ENCODE measurements at regions not wholly inside any gene's neighbourhood (a gene's known extent, or its start where the extent isn't known, plus 50 kb on each side); places are given as distances from the start of the nearest gene placed in this dataset.

GRCh38 chr13:54133746-54134145, 1105.1 kb downstream of the OLFM4 start:
- Histone ChIP-seq H3K4me3 (no peak overlapping the region), H3K9me3 (no peaks in the 10 kb centered on the region), H3K27ac (no peak overlapping the region), H3K27me3 (no peaks in the 10 kb centered on the region), H3K36me3 (replicated peaks in 1 of 2; ENCODE audit: insufficient read depth in 1 of 2, low read depth in 2 of 2) (no peaks in the 10 kb centered on the region), H3K4me1 (no peaks in the 10 kb centered on the region)
- WGBS, 2 donors = 66 to 71% methylated on average over 6 of the region's 6 CpGs
- intact Hi-C loops (cut with DNase I) = no loop called here
- ATAC-seq (no peak), DNase-seq (no peak)
- TF ChIP-seq POLR2A (IDR thresholded peaks at IDR 0.05) (no peak), CTCF (IDR thresholded peaks at IDR 0.05) (no peak)

- H3K9me3 ChIP-seq = no peaks in the 10 kb centered on the region
- intact Hi-C loops (cut with DNase I) = no loop called here
- no peak overlapping the region for H3K4me3 ChIP-seq
- H3K4me1 ChIP-seq = no peaks in the 10 kb centered on the region
- TF ChIP-seq POLR2A (IDR thresholded peaks at IDR 0.05) (no peak), CTCF (IDR thresholded peaks at IDR 0.05) (no peak)
- 70% methylated on average over 3 of the region's 3 CpGs for WGBS, 2 donors
- no peaks in the 10 kb centered on the region for H3K27me3 ChIP-seq
- H3K36me3 ChIP-seq (replicated peaks in 1 of 2; ENCODE audit: insufficient read depth in 1 of 2, low read depth in 2 of 2) = no peaks in the 10 kb centered on the region
- H3K27ac ChIP-seq = no peak overlapping the region
- no peak for DNase-seq
- no peak for ATAC-seq
Measured at GRCh38 chr13:54144828-54145227, 1116.2 kb downstream of the OLFM4 start.

DNA sequence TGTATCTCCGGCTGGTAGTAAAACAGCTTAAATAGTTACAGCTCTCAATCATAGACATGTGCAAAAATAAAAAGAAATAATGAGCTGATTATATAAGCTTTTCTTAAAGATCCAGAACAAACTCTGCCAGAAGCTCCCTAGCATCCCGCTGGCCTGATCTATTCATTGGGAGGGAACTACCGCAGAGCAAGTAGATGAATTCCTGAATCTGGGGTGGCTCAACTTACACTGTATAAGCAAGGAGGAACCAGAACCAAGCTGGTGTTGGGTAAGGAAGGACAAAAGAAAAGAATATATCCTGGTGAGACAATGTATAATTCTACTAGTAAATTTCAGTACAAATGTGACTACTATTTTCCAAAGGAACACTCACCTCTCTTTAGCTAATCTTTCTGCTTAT, 1122.2 kb downstream of the OLFM4 start:
- intact Hi-C loops (cut with DNase I) = no loop called here
- TF ChIP-seq CTCF (IDR thresholded peaks at IDR 0.05) = no peak
- ATAC-seq = no peak
- H3K27me3 ChIP-seq = no peaks in the 10 kb centered on the region
- no peaks in the 10 kb centered on the region for H3K9me3 ChIP-seq
- DNase-seq = no peak
- H3K36me3 ChIP-seq (replicated peaks in 1 of 2; ENCODE audit: insufficient read depth in 1 of 2, low read depth in 2 of 2) = no peaks in the 10 kb centered on the region
- H3K27ac ChIP-seq = no peak overlapping the region
- no peaks in the 10 kb centered on the region for H3K4me1 ChIP-seq
- 90 to 93% methylated on average over 3 of the region's 3 CpGs for WGBS, 2 donors
- H3K4me3 ChIP-seq = no peak overlapping the region

- Histone ChIP-seq H3K9me3 (no peaks in the 10 kb centered on the region), H3K4me3 (no peak overlapping the region), H3K27me3 (no peaks in the 10 kb centered on the region), H3K27ac (no peak overlapping the region), H3K4me1 (no peaks in the 10 kb centered on the region), H3K36me3 (replicated peaks in 1 of 2; ENCODE audit: insufficient read depth in 1 of 2, low read depth in 2 of 2) (no peaks in the 10 kb centered on the region)
- DNase-seq (no peak), ATAC-seq (no peak)
- intact Hi-C loops (cut with DNase I) = no loop called here
- TF ChIP-seq CTCF (IDR thresholded peaks at IDR 0.05) (no peak), POLR2A (IDR thresholded peaks at IDR 0.05) (no peak)
- WGBS, 2 donors = 77 to 83% methylated on average over 1 of the region's 1 CpG
Measured at GRCh38 chr13:54162069-54162468, 1133.5 kb downstream of the OLFM4 start.

DNA sequence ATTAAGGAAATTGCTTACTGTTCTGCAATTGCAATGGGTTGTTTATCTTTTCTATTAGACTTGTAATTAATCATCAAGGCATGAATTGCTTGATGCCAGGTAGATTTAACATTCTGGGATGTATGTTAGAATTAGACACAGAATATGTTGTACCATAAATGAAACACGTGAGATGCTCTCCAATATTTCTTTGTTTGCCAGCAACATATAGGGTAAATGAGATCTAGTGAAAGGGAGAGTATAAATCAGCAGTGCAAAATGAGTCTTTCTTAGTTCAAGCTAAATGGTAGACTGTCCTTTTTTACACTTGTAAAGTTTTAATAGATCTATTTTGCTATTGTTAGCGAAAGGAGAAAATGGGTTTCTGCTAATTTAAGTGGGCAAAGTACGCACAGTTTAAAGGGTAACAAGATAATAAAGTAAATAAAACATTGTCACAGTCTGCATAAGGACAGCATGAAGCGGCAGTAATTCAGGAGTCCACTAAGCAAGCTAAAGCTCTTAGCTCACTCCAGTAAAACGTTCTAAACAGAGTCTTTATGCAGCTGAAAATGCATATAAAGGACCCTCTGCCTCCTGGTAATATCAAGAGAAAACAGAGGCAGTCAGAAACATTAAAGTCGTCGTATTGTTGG, 1137.1 kb downstream of the OLFM4 start:
- no peak for TF ChIP-seq CTCF (IDR thresholded peaks at IDR 0.05)
- H3K9me3 ChIP-seq = no peaks in the 10 kb centered on the region
- 25 to 30% methylated on average over 7 of the region's 7 CpGs for WGBS, 2 donors

More for the DNA sequence above, 1137.1 kb downstream of the OLFM4 start:
- no peak for ATAC-seq
- DNase-seq = no peak
- Histone ChIP-seq H3K36me3 (replicated peaks in 1 of 2; ENCODE audit: insufficient read depth in 1 of 2, low read depth in 2 of 2) (no peaks in the 10 kb centered on the region), H3K4me1 (no peaks in the 10 kb centered on the region), H3K4me3 (no peak overlapping the region), H3K27ac (no peak overlapping the region), H3K27me3 (no peaks in the 10 kb centered on the region)
- intact Hi-C loops (cut with DNase I) = no loop called here
